Smooth muscle cell (in vitro differentiated cells): ENCODE measurements at regions not wholly inside any gene's neighbourhood (a gene's known extent, or its start where the extent isn't known, plus 50 kb on each side); places are given as distances from the start of the nearest gene placed in this dataset.

Source experiments
- DNase-seq: peaks from one replicate; lab custom pipeline; 2025; ENCODE audit not compliant: unreplicated experiment; lab: John Stamatoyannopoulos, UW
- H2AFZ ChIP-seq: fragments of 200-600 bp; sonication (generic); 2 replicates; pipeline ENCODE4 v1.6.0; 2016; ENCODE audit warnings: antibody characterized with exemption, low read depth, mild to moderate bottlenecking
- H3F3A ChIP-seq: fragments of 200-600 bp; sonication (generic); 2 replicates; pipeline ENCODE4 v1.6.0; 2017; ENCODE audit warnings: antibody characterized with exemption, low read depth
- H3K27ac ChIP-seq: fragments of 200-600 bp; sonication (generic); 2 replicates; pipeline ENCODE4 v1.5.1; 2016; ENCODE audit warnings: low read depth, mild to moderate bottlenecking
- H3K27me3 ChIP-seq: fragments of 200-600 bp; sonication (generic); 2 replicates; pipeline ENCODE4 v1.6.1; 2016; ENCODE audit warnings: low read depth, mild to moderate bottlenecking
- H3K36me3 ChIP-seq: fragments of 200-600 bp; sonication (generic); 2 replicates; pipeline ENCODE4 v1.5.1; 2016; ENCODE audit warnings: low read depth
- H3K4me1 ChIP-seq: fragments of 200-600 bp; sonication (generic); 2 replicates; pipeline ENCODE4 v1.5.1; 2016; ENCODE audit warnings: low read depth
- H3K4me2 ChIP-seq: fragments of 200-600 bp; sonication (generic); 2 replicates; pipeline ENCODE4 v1.6.0; 2016; ENCODE audit warnings: mild to moderate bottlenecking
- H3K4me3 ChIP-seq: fragments of 200-600 bp; sonication (generic); 2 replicates; pipeline ENCODE4 v1.5.1; 2016; ENCODE audit warnings: mild to moderate bottlenecking
- H3K79me2 ChIP-seq: fragments of 200-600 bp; sonication (generic); 2 replicates; pipeline ENCODE4 v1.6.0; 2016; ENCODE audit warnings: low read depth, mild to moderate bottlenecking
- H3K9ac ChIP-seq: fragments of 200-600 bp; sonication (generic); 2 replicates; pipeline ENCODE4 v1.6.0; 2016; ENCODE audit warnings: low read depth
- H3K9me3 ChIP-seq: fragments of 200-600 bp; sonication (generic); replicated peaks from 2 replicates; pipeline ENCODE4 v1.5.1; 2016; ENCODE audit warnings: low read depth
- H4K20me1 ChIP-seq: fragments of 200-600 bp; sonication (generic); 2 replicates; pipeline ENCODE4 v1.6.0; 2016; ENCODE audit warnings: low read depth
- WGBS: methylation state at CpG from one replicate; pipeline ENCODE4 v1.1.7; 2016; ENCODE audit warnings: low lambda C conversion rate; 5-methylcytosine and 5-hydroxymethylcytosine counted together
- TF ChIP-seq, protein P1 (sequence below): fragments of 200-600 bp; sonication (generic); IDR thresholded peaks from 2 replicates; pipeline ENCODE4 v1.5.1; 2017; ENCODE audit warnings: borderline replicate concordance, mild to moderate bottlenecking, antibody characterized with exemption; ENCODE audit not compliant: insufficient read depth, poor library complexity, severe bottlenecking

DNA sequence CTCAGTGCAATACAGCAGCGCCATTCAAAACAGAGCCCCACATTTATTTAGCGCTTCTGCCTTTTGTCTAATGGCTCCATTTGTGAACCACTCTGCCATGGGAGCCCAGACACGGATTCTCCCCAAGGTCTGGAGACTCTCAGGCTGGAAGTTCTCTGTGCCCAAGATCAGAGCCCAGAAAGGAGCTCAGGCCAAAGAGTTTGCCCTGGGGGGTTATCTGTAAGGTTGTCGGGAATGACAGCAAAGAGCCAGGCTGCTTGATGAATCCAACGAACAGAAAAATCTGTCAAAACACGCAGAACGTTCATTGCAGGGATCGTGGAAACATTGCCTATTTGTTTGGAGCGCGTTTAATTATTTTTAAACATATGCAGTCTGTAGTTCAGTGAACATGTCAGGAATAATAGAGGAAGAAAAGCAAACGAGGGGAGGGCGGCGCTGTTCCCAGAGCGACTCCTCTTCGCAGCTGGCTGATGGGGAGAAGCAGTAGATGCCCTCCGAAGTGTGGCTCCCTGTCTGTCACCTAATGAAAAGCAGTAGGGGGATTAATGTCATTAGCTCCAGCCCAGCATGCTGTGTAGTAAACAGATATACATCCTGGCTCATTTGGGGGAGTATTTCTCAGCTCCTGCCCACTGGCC is 464.9 kb upstream of the MPDZ start:
- 81% methylated on average over 16 of the region's 16 CpGs for WGBS
- TF ChIP-seq, protein P1, sequence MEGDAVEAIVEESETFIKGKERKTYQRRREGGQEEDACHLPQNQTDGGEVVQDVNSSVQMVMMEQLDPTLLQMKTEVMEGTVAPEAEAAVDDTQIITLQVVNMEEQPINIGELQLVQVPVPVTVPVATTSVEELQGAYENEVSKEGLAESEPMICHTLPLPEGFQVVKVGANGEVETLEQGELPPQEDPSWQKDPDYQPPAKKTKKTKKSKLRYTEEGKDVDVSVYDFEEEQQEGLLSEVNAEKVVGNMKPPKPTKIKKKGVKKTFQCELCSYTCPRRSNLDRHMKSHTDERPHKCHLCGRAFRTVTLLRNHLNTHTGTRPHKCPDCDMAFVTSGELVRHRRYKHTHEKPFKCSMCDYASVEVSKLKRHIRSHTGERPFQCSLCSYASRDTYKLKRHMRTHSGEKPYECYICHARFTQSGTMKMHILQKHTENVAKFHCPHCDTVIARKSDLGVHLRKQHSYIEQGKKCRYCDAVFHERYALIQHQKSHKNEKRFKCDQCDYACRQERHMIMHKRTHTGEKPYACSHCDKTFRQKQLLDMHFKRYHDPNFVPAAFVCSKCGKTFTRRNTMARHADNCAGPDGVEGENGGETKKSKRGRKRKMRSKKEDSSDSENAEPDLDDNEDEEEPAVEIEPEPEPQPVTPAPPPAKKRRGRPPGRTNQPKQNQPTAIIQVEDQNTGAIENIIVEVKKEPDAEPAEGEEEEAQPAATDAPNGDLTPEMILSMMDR: no peak

DNA sequence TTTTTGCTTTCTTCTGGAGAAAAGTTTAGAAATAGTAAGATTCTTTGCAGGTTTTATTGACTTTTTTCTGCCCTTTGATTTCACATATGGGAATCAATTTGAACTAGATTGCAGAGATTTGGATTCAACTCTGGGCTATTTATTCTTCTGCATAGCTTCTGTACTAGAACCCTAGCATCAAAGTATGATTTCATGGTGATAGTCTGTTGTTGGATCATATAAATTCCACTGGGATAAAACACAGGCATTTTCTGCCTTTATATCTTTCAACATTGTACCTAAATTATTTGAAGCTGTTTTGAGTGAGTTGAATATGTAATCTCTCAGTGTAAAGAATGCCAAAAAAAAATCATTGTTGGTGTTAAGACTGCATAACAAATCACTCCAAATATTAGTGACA is 458.4 kb upstream of the MPDZ start:
- no peaks in the 10 kb centered on the region for H3K4me1 ChIP-seq
- no peak overlapping the region for H2AFZ ChIP-seq
- TF ChIP-seq, protein P1: no peak
- no peak overlapping the region for H3K4me3 ChIP-seq
- no peak overlapping the region for H3K4me2 ChIP-seq
- peaks cover 5% of the 10 kb centered on the region for H3K27me3 ChIP-seq
- H3K9ac ChIP-seq: no peak overlapping the region
- no peak for DNase-seq
- H3K79me2 ChIP-seq: no peaks in the 10 kb centered on the region
- no peaks in the 10 kb centered on the region for H3K36me3 ChIP-seq
- no peak overlapping the region for H3K27ac ChIP-seq
- H3K9me3 ChIP-seq: no peaks in the 10 kb centered on the region
- H4K20me1 ChIP-seq: no peaks in the 10 kb centered on the region
- no peaks in the 10 kb centered on the region for H3F3A ChIP-seq

More for the DNA sequence above, 464.9 kb upstream of the MPDZ start:
- no peaks in the 10 kb centered on the region for H3K4me1 ChIP-seq
- no peak overlapping the region for H3K9ac ChIP-seq
- no peak overlapping the region for H3K27ac ChIP-seq
- no peaks in the 10 kb centered on the region for H3K79me2 ChIP-seq
- DNase-seq: no peak
- H3K36me3 ChIP-seq: no peaks in the 10 kb centered on the region
- no peak overlapping the region for H3K4me3 ChIP-seq
- H2AFZ ChIP-seq: no peak overlapping the region
- no peaks in the 10 kb centered on the region for H4K20me1 ChIP-seq
- no peaks in the 10 kb centered on the region for H3K9me3 ChIP-seq
- H3K27me3 ChIP-seq: no peaks in the 10 kb centered on the region
- H3K4me2 ChIP-seq: no peak overlapping the region
- H3F3A ChIP-seq: no peaks in the 10 kb centered on the region

DNA sequence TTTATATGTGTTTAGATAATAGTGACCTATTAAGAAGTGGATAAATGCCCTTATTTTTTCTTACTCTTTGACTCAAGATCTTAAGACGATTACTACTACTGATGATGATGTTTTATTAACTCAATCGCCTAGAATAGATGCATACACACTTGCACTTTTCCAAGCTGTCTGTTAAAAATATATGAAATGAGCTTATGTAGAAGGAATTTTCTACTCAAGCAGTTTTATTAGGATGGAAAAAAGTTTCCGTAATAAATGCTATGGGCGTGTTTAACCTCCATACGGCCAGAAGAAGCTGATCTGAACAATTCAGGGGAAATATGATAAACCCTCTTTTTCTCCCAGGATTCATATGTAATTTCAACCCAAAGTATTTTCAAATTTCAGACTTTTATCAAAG is 455.7 kb upstream of the MPDZ start:
- H3K9me3 ChIP-seq: no peaks in the 10 kb centered on the region
- TF ChIP-seq, protein P1: no peak
- WGBS: 79% methylated on average over 5 of the region's 5 CpGs

DNA sequence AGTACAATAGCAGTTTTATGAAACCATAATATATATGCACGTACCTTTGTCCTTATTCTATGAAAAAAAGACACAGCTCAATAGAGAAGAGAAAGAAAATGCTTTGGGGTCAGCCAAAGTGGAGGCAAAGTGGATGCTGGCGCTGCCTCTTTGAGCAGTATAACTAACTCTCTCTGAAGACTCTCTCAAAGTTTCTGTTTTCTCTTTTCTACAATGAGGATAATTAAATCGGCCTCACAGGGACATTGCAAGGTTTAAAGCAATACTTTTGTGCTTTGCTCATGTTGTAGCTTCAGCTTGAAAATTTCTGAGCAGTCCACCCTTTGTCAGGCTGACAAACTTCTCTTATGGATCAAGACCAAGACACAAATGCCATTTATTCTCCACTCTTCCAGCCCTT is 455.1 kb upstream of the MPDZ start:
- Histone ChIP-seq H3F3A (no peaks in the 10 kb centered on the region), H3K27me3 (peaks cover 5% of the 10 kb centered on the region), H2AFZ (no peak overlapping the region), H3K4me3 (no peak overlapping the region), H3K4me1 (no peaks in the 10 kb centered on the region), H3K27ac (no peak overlapping the region), H3K4me2 (no peak overlapping the region), H3K9me3 (no peaks in the 10 kb centered on the region), H4K20me1 (no peaks in the 10 kb centered on the region), H3K79me2 (no peaks in the 10 kb centered on the region), H3K9ac (no peak overlapping the region), H3K36me3 (no peaks in the 10 kb centered on the region)
- TF ChIP-seq, protein P1: no peak
- 89% methylated on average over 3 of the region's 3 CpGs for whole genome bisulfite sequencing
- no peak for DNase-seq

More for the DNA sequence above, 455.7 kb upstream of the MPDZ start:
- Histone ChIP-seq H3K4me2 (no peak overlapping the region), H3K9ac (no peak overlapping the region), H3K36me3 (no peaks in the 10 kb centered on the region), H4K20me1 (no peaks in the 10 kb centered on the region), H3F3A (no peaks in the 10 kb centered on the region), H3K79me2 (no peaks in the 10 kb centered on the region), H3K27ac (no peak overlapping the region), H2AFZ (no peak overlapping the region), H3K4me3 (no peak overlapping the region), H3K27me3 (peaks cover 5% of the 10 kb centered on the region), H3K4me1 (no peaks in the 10 kb centered on the region)
- no peak for DNase-seq
